ENCODE measurements at regions not wholly inside any gene's neighbourhood (a gene's known extent, or its start where the extent isn't known, plus 50 kb on each side); places are given as distances from the start of the nearest gene placed in this dataset.

DNA sequence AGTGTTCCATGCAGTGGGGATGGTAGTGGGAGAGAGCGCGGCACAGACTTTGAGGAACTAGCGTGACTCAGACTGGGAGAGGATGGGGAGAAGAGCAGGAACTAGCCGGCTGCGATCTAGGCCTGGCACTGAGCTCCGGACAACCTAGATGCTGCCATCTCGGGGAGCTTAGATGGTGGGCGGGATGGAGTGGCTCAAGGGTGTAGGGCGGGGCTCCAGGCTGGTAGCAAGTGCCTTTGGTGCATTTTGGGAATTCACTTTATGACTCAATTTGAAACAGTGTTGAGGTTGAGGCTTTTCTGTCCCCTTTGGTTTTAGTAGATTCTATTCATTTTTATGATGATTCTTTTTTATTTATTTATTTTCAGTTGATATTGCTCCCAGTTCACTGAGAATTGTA, 185.3 kb upstream of the GPR26 start:
- TF ChIP-seq ZFX (IDR thresholded peaks at IDR 0.05; ENCODE audit: borderline replicate concordance): no peak
- TF ChIP-seq, protein P1, sequence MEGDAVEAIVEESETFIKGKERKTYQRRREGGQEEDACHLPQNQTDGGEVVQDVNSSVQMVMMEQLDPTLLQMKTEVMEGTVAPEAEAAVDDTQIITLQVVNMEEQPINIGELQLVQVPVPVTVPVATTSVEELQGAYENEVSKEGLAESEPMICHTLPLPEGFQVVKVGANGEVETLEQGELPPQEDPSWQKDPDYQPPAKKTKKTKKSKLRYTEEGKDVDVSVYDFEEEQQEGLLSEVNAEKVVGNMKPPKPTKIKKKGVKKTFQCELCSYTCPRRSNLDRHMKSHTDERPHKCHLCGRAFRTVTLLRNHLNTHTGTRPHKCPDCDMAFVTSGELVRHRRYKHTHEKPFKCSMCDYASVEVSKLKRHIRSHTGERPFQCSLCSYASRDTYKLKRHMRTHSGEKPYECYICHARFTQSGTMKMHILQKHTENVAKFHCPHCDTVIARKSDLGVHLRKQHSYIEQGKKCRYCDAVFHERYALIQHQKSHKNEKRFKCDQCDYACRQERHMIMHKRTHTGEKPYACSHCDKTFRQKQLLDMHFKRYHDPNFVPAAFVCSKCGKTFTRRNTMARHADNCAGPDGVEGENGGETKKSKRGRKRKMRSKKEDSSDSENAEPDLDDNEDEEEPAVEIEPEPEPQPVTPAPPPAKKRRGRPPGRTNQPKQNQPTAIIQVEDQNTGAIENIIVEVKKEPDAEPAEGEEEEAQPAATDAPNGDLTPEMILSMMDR (IDR thresholded peaks at IDR 0.05): no peak

DNA sequence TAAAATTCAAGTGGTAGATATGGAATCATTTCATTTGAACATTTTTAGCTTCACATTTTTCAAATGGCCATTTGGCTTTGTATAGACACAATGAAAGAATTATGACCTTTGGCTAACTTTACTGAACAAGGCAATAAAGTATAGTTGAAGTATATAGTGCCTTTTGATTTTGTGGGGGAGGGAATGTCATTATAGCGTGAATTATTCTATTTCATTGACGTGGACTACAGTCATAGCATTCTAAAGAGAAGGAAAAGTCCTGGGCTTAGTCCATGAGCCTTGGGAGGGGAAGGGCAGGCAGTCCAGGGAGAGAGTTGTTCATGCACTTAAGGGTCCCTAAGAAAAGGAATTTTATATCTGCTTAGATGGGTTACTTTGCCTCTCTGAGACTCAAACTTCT, 181.4 kb upstream of the GPR26 start:
- TF ChIP-seq, protein P1 (IDR thresholded peaks at IDR 0.05): no peak
- TF ChIP-seq ZFX (IDR thresholded peaks at IDR 0.05; ENCODE audit: borderline replicate concordance): no peak

More for the DNA sequence above, 185.3 kb upstream of the GPR26 start:
- no peak overlapping the region for H3K27ac ChIP-seq

DNA sequence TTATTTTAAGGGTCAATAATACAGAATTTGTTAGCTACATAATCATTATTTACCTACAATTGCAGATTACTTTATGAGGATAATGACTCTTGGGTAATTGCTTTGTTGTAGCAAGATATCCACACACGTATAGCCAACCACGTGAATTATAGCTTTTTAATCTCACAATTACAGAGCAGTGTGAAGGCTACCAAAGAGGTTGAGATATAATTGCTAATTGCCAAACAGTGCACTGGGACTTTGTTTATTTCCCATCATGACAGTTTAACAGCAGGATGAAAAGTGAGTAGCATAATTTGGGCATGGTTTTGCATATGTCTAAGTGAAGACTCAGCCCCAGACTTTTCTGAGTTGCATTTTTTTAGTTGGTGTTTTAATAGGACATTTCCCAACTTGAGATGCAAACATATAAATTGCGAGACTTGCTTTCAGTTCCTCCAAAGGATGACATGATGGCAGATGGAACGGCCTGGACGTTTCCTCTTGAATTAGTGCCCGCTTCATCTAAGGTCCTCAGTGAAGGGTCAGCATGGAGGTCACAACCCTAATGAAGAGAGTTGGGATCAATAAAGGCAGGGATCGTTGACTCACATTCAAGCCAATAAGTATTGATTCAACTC, 180.7 kb upstream of the GPR26 start:
- no peak overlapping the region for H3K27ac ChIP-seq
- TF ChIP-seq ZFX (IDR thresholded peaks at IDR 0.05; ENCODE audit: borderline replicate concordance): no peak
- TF ChIP-seq, protein P1 (IDR thresholded peaks at IDR 0.05): no peak

More for the DNA sequence above, 181.4 kb upstream of the GPR26 start:
- H3K27ac ChIP-seq: no peak overlapping the region

DNA sequence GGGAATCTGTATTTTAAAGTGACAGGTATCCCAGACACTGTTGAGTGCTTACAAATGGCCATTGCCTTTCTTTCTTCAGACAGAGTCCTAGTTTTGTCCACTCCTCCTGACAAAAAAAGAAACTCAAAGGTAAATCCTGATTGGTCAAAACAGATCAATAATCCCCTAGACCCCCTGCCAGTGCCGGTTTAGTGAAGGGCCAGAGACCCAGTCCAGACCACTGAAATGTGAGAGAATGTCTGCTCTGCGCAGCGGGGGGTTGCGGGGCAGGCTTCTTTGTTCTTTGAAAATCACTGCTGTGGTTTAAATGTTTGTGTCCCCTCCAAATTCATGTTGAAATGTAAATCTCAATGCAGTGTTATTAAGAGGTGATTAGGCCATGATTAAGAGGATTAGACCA, 177.7 kb upstream of the GPR26 start:
- TF ChIP-seq, protein P1 (IDR thresholded peaks at IDR 0.05): no peak
- no peak for TF ChIP-seq ZFX (IDR thresholded peaks at IDR 0.05; ENCODE audit: borderline replicate concordance)
- no peak overlapping the region for H3K27ac ChIP-seq

DNA sequence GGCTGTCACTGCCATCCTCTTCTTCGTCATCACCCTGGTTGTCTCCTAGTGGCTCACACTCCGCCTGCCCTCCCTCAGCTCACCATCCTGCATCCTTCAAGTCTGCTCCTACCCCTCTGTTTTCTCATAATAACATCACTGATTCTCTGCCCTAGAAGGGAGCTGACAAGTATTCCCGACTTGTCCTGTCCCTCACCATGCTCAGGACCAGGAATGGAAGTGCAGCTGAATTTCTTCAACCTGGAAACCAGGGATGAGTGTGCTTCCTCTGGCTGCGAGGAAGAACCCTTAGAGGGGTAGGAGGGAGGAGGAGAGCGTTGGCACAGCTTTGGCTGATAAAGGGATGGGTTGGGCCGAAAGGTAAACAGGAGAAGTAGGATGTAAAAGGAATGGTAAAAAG, 174.8 kb upstream of the GPR26 start:
- no peak overlapping the region for H3K27ac ChIP-seq
- TF ChIP-seq, protein P1 (IDR thresholded peaks at IDR 0.05): no peak
- TF ChIP-seq ZFX (IDR thresholded peaks at IDR 0.05; ENCODE audit: borderline replicate concordance): no peak

DNA sequence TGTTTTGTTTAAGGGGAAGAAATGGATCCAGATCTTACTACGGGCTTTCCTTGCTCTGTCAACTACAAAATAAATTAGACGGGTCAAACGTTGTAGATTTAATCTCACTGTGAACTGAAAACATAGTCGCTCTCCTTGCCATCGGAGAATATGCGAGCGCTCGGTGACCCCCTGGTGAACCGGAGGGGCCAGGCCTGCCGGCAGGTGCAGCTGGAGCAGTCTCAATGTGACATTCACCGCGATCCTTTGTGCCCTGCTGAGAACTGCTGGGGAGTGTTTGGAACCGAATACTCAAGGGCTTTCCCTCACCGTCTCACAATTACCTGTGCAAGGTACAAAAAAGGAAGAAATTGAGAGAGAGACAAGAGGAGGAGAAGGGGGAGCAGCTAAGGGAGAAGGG, 174.1 kb upstream of the GPR26 start:
- no peak overlapping the region for H3K27ac ChIP-seq
- TF ChIP-seq, protein P1 (IDR thresholded peaks at IDR 0.05): no peak
- no peak for TF ChIP-seq ZFX (IDR thresholded peaks at IDR 0.05; ENCODE audit: borderline replicate concordance)

DNA sequence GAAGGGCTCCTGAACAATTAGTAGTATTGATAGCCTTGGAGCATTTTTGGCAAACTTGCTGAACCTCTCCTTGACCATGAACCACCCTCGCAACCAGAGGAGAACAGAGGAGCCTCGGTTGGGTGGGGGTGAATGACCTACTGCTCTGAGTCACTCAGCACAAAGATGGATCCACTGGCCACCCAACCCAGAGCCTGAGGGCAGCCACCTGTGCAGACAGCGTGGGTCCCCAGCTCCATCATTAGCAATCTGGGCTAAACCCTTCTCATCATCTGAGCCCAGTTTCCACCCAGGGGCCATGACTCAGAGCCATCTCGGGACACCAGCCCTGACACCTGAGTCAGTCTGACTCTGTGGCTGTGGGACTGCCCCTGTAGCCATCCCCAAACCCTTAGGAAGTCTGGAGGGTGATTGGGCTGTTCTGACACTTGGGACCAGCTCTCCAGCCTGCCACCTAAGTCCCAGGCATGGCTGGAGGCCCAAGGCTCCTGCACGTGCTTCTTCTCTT, 171.8 kb upstream of the GPR26 start:
- no peak for TF ChIP-seq ZFX (IDR thresholded peaks at IDR 0.05; ENCODE audit: borderline replicate concordance)
- TF ChIP-seq, protein P1 (IDR thresholded peaks at IDR 0.05): no peak
- H3K27ac ChIP-seq: no peak overlapping the region
